Neural crest cell (in vitro differentiated cells): ENCODE measurements at regions not wholly inside any gene's neighbourhood (a gene's known extent, or its start where the extent isn't known, plus 50 kb on each side); places are given as distances from the start of the nearest gene placed in this dataset.
"Not testable (repeated sequence)": the region's sequence is repeated elsewhere in the genome, so short reads cannot be mapped to it uniquely, and the experiment has no call there.

ENCODE experiments used
- DNase-seq: peaks from one replicate; pipeline ENCODE4 v3.0.0; 2021; ENCODE audit warnings: low read depth, mixed read lengths, low spot score
- H3K27ac Mint-ChIP-seq: one replicate; pipeline ENCODE4 v1.8.0; 2021; ENCODE audit warnings: mild to moderate bottlenecking, mixed read lengths; ENCODE audit not compliant: unreplicated experiment
- H3K27me3 Mint-ChIP-seq: 2 replicates; pipeline ENCODE4 v1.8.0; 2021; ENCODE audit warnings: low read depth, mild to moderate bottlenecking, mixed read lengths
- H3K36me3 Mint-ChIP-seq: 2 replicates; pipeline ENCODE4 v1.8.0; 2021; ENCODE audit warnings: low read depth, mild to moderate bottlenecking, mixed read lengths
- H3K4me1 Mint-ChIP-seq: 2 replicates; pipeline ENCODE4 v1.8.0; 2021; ENCODE audit warnings: mixed read lengths
- H3K4me3 Mint-ChIP-seq: one replicate; pipeline ENCODE4 v1.8.0; 2021; ENCODE audit warnings: mild to moderate bottlenecking, mixed read lengths
- H3K9me3 Mint-ChIP-seq: 2 replicates; pipeline ENCODE4 v1.8.0; 2021; ENCODE audit warnings: mixed read lengths
- TF ChIP-seq, protein P1 (sequence below): fragments of 200-600 bp; sonication (generic); conservative IDR thresholded peaks from 2 replicates; pipeline ENCODE4 v1.5.0; 2021; ENCODE audit warnings: antibody characterized with exemption, mild to moderate bottlenecking

GRCh38 chr11:67800591-67800990 lies 126.2 kb upstream of the ALDH3B2 start:
- not testable (repeated sequence) for H3K27ac Mint-ChIP-seq, H3K4me3 Mint-ChIP-seq, H3K27me3 Mint-ChIP-seq, DNase-seq, H3K36me3 Mint-ChIP-seq, H3K9me3 Mint-ChIP-seq
- peaks cover 12% of the 10 kb centered on the region for H3K4me1 Mint-ChIP-seq

- not testable (repeated sequence) for DNase-seq, H3K27me3 Mint-ChIP-seq, H3K27ac Mint-ChIP-seq, H3K9me3 Mint-ChIP-seq, H3K36me3 Mint-ChIP-seq
- Mint-ChIP-seq H3K4me3 (peak overlapping the region; percentile 72), H3K4me1 (peaks cover 12% of the 10 kb centered on the region)
- TF ChIP-seq, protein P1, sequence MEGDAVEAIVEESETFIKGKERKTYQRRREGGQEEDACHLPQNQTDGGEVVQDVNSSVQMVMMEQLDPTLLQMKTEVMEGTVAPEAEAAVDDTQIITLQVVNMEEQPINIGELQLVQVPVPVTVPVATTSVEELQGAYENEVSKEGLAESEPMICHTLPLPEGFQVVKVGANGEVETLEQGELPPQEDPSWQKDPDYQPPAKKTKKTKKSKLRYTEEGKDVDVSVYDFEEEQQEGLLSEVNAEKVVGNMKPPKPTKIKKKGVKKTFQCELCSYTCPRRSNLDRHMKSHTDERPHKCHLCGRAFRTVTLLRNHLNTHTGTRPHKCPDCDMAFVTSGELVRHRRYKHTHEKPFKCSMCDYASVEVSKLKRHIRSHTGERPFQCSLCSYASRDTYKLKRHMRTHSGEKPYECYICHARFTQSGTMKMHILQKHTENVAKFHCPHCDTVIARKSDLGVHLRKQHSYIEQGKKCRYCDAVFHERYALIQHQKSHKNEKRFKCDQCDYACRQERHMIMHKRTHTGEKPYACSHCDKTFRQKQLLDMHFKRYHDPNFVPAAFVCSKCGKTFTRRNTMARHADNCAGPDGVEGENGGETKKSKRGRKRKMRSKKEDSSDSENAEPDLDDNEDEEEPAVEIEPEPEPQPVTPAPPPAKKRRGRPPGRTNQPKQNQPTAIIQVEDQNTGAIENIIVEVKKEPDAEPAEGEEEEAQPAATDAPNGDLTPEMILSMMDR, result peak; percentile 64
These were observed 125.4 kb upstream of the ALDH3B2 start for GRCh38 chr11:67799808-67800207.

DNA sequence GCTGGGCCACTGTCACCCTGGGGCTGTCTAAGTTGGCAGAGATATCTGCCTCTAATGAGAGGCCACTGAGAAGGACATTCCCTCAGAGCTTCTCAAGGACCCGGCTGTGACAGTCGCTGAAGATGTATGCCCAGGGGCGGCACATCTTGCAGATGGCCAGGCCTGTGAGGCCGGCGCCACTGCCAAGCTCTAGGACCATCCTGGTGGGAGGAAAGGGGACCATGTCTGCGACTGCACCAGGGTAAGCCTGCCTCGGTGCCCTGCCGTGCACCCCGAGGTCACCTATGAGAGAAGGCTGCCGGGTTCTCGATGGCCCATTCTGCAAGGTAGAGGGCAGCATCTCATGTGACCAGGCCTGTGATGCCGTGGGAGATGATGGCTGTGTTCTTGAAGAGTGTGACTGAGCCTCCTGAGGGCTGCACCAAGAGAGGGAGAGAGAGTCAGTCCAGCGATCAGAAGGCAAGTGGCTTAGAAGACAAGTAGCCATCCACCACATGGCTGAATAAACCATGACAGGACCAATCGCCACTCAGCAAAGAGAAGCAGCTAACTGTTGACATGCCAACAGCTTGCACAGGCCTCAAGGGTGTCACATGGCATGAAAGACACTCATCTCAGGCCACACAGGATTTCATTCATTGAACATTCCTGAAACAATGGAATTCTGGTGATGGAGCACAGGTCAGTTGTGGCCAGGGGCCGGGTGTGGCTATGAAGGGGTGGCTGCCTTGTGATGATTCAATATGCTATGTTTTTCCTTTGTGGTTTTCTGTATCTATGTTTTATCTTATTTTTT lies 123.5 kb upstream of the ALDH3B2 start:
- H3K36me3 Mint-ChIP-seq, H3K4me3 Mint-ChIP-seq, H3K27ac Mint-ChIP-seq, DNase-seq, H3K9me3 Mint-ChIP-seq, H3K4me1 Mint-ChIP-seq, H3K27me3 Mint-ChIP-seq: not testable (repeated sequence)

DNA sequence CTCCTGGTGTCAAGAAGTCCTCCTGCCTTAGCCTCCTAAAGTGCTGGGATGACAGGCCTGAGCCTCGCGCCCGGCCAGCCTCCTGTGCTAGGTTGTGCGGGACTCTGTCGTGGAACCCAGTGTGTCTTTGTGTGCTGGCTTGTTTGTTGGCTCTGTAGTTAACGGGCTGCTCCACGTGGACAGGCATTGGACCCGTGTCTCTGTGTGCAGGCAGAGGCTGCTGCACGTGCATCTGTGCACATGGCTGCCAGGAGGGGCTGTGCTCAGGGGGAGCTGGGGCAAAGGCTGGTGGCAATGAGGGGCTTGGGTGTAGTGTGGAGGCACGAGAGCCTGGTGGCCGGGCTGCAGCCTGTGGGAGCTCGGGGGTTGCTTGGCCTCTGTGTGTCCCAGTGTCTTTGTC lies 121.3 kb upstream of the ALDH3B2 start:
- H3K4me1 Mint-ChIP-seq, result peaks cover 13% of the 10 kb centered on the region
- no peaks in the 10 kb centered on the region for H3K9me3 Mint-ChIP-seq
- H3K36me3 Mint-ChIP-seq, result no peaks in the 10 kb centered on the region
- H3K4me3 Mint-ChIP-seq, result no peak overlapping the region
- DNase-seq, result no peak
- no peaks in the 10 kb centered on the region for H3K27me3 Mint-ChIP-seq
- TF ChIP-seq, protein P1, result no peak
- H3K27ac Mint-ChIP-seq, result no peak overlapping the region

- H3K27me3 Mint-ChIP-seq, H3K4me3 Mint-ChIP-seq, H3K9me3 Mint-ChIP-seq, H3K27ac Mint-ChIP-seq, DNase-seq, H3K36me3 Mint-ChIP-seq: not testable (repeated sequence)
- peaks cover 13% of the 10 kb centered on the region for H3K4me1 Mint-ChIP-seq
These were observed 119.3 kb upstream of the ALDH3B2 start for GRCh38 chr11:67793750-67794149.

- H3K27me3 Mint-ChIP-seq, H3K27ac Mint-ChIP-seq, H3K9me3 Mint-ChIP-seq, H3K36me3 Mint-ChIP-seq, H3K4me3 Mint-ChIP-seq: not testable (repeated sequence)
- peaks cover 13% of the 10 kb centered on the region for H3K4me1 Mint-ChIP-seq
- TF ChIP-seq, protein P1, result peak; percentile 71
- DNase-seq, result peak; percentile 57
These were observed 118.0 kb upstream of the ALDH3B2 start for GRCh38 chr11:67792273-67792990.

DNA sequence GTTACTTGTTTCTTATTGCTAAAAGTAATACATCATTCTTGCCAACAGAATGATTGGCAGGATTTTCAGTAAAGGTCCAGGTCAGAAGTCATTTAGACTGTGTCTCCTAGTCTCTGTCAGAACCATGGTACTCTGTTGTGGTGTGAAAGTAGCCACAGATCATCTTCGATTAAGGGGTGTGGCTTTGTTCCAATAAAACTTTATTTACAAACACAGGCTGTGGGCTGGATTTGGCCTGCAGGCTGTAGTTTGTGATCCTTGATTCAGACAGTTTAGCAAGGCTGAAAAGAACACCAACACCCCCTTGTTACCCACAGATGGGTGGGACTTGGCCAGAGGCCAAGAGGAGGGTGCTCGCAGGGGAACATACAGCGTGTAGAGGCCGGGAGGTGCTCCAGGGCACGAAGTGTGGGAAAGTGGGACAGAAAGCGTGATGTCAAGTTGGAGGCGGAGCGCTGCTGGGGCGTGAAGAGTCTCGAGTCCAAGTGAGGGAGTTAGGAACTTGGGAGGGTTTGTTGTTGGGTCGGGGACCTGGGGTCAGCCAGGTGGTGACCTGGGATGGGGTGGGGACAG lies 117.3 kb upstream of the ALDH3B2 start:
- H3K27me3 Mint-ChIP-seq, H3K9me3 Mint-ChIP-seq, H3K36me3 Mint-ChIP-seq, H3K4me3 Mint-ChIP-seq, H3K27ac Mint-ChIP-seq, DNase-seq: not testable (repeated sequence)
- H3K4me1 Mint-ChIP-seq, result peaks cover 13% of the 10 kb centered on the region

GRCh38 chr11:67788341-67788695 lies 113.9 kb upstream of the ALDH3B2 start:
- not testable (repeated sequence) for H3K36me3 Mint-ChIP-seq, H3K27ac Mint-ChIP-seq, H3K9me3 Mint-ChIP-seq, H3K4me3 Mint-ChIP-seq, DNase-seq, H3K27me3 Mint-ChIP-seq
- H3K4me1 Mint-ChIP-seq, result peaks cover 13% of the 10 kb centered on the region

- peak overlapping the region; percentile 71 for H3K27ac Mint-ChIP-seq
- H3K9me3 Mint-ChIP-seq, DNase-seq, H3K4me3 Mint-ChIP-seq, H3K36me3 Mint-ChIP-seq, H3K27me3 Mint-ChIP-seq: not testable (repeated sequence)
- H3K4me1 Mint-ChIP-seq, result peaks cover 13% of the 10 kb centered on the region
These were observed 113.4 kb upstream of the ALDH3B2 start for GRCh38 chr11:67787681-67788340.

DNA sequence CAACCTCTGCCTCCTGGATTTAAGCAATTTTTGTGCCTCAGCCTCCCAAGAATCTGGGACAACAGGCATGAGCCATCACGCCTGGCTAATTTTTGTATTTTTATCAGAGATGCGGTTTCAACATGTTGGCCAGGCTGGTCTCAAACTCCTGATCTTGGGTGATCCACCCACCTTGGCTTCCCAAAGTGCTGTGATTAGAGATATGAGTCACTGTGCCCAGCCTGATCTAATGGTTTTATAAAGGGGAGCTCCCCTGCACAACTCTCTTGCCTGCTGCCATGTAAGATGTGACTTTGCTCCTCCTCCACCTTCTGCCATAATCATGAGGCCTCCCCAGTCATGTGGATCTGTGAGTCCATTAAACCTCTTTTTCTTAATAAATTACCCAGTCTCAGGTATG lies 107.5 kb upstream of the ALDH3B2 start:
- DNase-seq, H3K4me1 Mint-ChIP-seq, H3K4me3 Mint-ChIP-seq, H3K27ac Mint-ChIP-seq, H3K27me3 Mint-ChIP-seq, H3K36me3 Mint-ChIP-seq, H3K9me3 Mint-ChIP-seq: not testable (repeated sequence)
